ENCODE measurements at regions not wholly inside any gene's neighbourhood (a gene's known extent, or its start where the extent isn't known, plus 50 kb on each side); places are given as distances from the start of the nearest gene placed in this dataset.

GRCh38 chr13:40200273-40200978, 466.0 kb downstream of the FOXO1 start:
- no peak for TF ChIP-seq EZH2 (IDR thresholded peaks at IDR 0.05; ENCODE audit: low read length)
- TF ChIP-seq, protein P1, sequence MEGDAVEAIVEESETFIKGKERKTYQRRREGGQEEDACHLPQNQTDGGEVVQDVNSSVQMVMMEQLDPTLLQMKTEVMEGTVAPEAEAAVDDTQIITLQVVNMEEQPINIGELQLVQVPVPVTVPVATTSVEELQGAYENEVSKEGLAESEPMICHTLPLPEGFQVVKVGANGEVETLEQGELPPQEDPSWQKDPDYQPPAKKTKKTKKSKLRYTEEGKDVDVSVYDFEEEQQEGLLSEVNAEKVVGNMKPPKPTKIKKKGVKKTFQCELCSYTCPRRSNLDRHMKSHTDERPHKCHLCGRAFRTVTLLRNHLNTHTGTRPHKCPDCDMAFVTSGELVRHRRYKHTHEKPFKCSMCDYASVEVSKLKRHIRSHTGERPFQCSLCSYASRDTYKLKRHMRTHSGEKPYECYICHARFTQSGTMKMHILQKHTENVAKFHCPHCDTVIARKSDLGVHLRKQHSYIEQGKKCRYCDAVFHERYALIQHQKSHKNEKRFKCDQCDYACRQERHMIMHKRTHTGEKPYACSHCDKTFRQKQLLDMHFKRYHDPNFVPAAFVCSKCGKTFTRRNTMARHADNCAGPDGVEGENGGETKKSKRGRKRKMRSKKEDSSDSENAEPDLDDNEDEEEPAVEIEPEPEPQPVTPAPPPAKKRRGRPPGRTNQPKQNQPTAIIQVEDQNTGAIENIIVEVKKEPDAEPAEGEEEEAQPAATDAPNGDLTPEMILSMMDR (optimal IDR thresholded peaks at IDR 0.05 in 1 of 3, IDR thresholded peaks at IDR 0.05 in 1 of 3, conservative IDR thresholded peaks at IDR 0.05 in 1 of 3; ENCODE audit: extremely low read depth in 1 of 3, insufficient read depth in 2 of 3, low read length in 3 of 3) = no peak

Data from keratinocyte (primary cell).